ENCODE measurements at regions not wholly inside any gene's neighbourhood (a gene's known extent, or its start where the extent isn't known, plus 50 kb on each side); places are given as distances from the start of the nearest gene placed in this dataset.

DNA sequence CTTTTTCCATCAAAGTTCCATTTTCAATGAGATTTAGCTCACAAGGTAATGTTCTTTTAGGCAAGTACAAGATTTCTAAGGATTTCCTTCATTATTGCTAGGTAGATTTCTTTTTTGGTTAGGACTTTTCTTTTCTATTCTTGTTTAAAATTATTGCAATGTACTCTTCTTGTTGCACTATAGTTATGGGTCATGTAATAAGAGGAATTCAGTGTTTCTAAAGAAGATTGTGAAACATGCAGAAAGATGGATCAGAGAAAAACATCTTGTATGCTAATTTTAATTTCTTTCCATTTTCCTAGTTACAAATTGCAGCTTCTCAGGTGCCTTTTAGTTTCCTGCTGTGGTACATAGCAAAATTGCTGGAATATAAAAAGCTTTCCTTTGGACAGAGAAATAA lies 56.1 kb downstream of the BTG1 start:
- Histone ChIP-seq H3K9me3 (ENCODE audit: insufficient read depth, low read depth, low read length) (no peaks in the 10 kb centered on the region), H3K4me1 (ENCODE audit: insufficient read depth, low read length) (no peaks in the 10 kb centered on the region), H3K9ac (ENCODE audit: low read depth, low read length) (no peak overlapping the region), H3K36me3 (ENCODE audit: insufficient read depth, low read depth, low read length) (no peaks in the 10 kb centered on the region), H3K4me3 (ENCODE audit: low read length) (no peak overlapping the region), H3K27ac (ENCODE audit: low read length) (no peak overlapping the region), H3K27me3 (ENCODE audit: insufficient read depth, low read length) (no peaks in the 10 kb centered on the region)

DNA sequence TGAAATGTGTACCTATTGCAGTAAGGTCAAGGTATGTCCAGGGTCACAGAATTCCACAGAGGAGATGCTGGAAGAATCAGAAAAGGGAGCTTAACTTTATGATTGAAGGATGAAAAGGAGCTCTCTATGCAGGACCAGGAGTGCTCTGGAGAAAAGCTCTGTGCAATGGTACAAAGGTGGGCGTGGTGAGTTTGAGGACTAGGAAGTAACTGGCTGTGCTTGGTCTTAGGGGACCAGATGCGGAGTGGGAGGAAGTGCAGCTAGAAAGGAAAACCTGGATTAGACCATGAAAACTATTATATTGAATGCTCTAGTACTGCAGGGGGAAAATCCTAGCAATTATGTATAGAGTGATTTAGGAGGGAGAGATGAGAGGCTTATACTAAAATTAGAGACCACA lies 56.8 kb downstream of the BTG1 start:
- H3K4me1 ChIP-seq (ENCODE audit: insufficient read depth, low read length) = no peaks in the 10 kb centered on the region
- no peaks in the 10 kb centered on the region for H3K9me3 ChIP-seq (ENCODE audit: insufficient read depth, low read depth, low read length)
- no peak overlapping the region for H3K27ac ChIP-seq (ENCODE audit: low read length)
- no peaks in the 10 kb centered on the region for H3K27me3 ChIP-seq (ENCODE audit: insufficient read depth, low read length)
- no peak overlapping the region for H3K4me3 ChIP-seq (ENCODE audit: low read length)
- H3K36me3 ChIP-seq (ENCODE audit: insufficient read depth, low read depth, low read length) = no peaks in the 10 kb centered on the region
- no peak overlapping the region for H3K9ac ChIP-seq (ENCODE audit: low read depth, low read length)

DNA sequence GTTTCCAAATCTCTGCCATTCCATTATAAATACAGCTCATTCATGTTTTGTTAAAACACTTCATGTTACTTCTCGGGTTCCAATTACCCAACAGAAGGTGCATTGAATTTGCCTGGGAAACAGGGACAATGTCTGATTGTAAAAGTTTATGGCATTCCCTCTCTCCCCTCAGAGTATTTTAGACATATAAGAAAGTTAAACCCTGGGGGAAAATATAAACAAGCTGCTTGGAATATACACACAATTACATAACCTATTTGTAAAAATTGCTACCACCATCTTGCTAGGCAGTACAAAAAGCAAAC lies 60.0 kb downstream of the BTG1 start:
- Histone ChIP-seq H3K36me3 (ENCODE audit: insufficient read depth, low read depth, low read length) (no peaks in the 10 kb centered on the region), H3K4me3 (ENCODE audit: low read length) (no peak overlapping the region), H3K27ac (ENCODE audit: low read length) (no peak overlapping the region), H3K4me1 (ENCODE audit: insufficient read depth, low read length) (no peaks in the 10 kb centered on the region; the same call in 1 of the 2 replicates), H3K9ac (ENCODE audit: low read depth, low read length) (no peak overlapping the region), H3K27me3 (ENCODE audit: insufficient read depth, low read length) (no peaks in the 10 kb centered on the region), H3K9me3 (ENCODE audit: insufficient read depth, low read depth, low read length) (no peaks in the 10 kb centered on the region)

DNA sequence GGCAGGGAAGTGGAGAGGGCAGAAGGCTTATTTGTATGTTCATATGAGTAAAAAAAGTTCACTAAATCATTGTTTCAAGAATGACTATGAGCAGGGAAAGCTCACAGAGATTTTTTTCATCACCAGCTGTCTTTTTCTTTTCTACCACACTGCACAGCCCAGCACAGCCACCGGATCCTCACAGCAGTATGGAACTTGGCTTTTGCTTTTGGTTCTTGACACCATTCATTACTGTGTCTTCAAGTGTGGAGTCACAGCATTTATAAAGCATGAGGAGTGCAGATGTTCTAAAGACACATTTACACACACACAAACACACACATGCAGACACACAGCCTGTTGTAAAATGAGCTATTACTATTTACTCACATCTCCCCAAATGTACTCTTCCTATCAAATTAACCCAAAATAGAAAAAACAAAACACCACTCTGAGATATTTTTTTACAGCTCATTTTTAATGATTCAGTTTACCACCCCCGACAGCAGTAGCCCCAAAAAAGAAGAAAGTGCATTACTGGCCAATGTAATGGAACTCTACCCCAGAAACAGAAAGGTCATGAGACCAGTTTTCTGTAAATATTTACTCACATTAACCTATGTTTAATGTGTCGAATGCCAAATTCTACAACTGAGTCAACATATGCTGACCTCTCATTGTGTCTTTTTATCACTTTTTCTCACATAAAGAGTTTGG lies 60.5 kb downstream of the BTG1 start:
- Histone ChIP-seq H3K4me1 (ENCODE audit: insufficient read depth, low read length) (no peaks in the 10 kb centered on the region; the same call in 1 of the 2 replicates), H3K4me3 (ENCODE audit: low read length) (no peak overlapping the region), H3K27ac (ENCODE audit: low read length) (no peak overlapping the region)

DNA sequence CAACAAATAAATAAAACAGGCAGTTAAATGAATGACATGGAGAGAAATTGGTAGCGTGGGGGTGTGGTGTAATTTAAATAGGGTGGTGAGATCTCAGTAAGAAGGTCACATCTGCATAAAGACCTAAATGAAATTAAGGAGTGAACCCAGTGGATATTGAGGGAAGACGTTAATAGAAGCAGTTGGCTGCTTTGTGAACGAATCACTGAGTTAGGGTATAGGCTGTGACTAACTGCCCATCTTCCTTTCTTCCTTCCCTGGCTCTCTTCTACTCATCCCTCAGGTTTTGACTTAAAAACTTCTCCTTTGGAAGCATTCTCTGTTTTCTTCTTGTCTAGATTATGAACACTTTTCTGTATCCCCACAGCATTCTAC lies 64.7 kb downstream of the BTG1 start:
- Histone ChIP-seq H3K9ac (ENCODE audit: low read depth, low read length) (no peak overlapping the region), H3K27ac (ENCODE audit: low read length) (no peak overlapping the region), H3K9me3 (ENCODE audit: insufficient read depth, low read depth, low read length) (no peaks in the 10 kb centered on the region), H3K4me3 (ENCODE audit: low read length) (no peak overlapping the region), H3K4me1 (ENCODE audit: insufficient read depth, low read length) (no peaks in the 10 kb centered on the region; the same call in 1 of the 2 replicates), H3K36me3 (ENCODE audit: insufficient read depth, low read depth, low read length) (no peaks in the 10 kb centered on the region), H3K27me3 (ENCODE audit: insufficient read depth, low read length) (no peaks in the 10 kb centered on the region)

More for the DNA sequence above, 60.5 kb downstream of the BTG1 start:
- no peaks in the 10 kb centered on the region for H3K9me3 ChIP-seq (ENCODE audit: insufficient read depth, low read depth, low read length)
- H3K27me3 ChIP-seq (ENCODE audit: insufficient read depth, low read length) = no peaks in the 10 kb centered on the region
- no peaks in the 10 kb centered on the region for H3K36me3 ChIP-seq (ENCODE audit: insufficient read depth, low read depth, low read length)
- no peak overlapping the region for H3K9ac ChIP-seq (ENCODE audit: low read depth, low read length)

DNA sequence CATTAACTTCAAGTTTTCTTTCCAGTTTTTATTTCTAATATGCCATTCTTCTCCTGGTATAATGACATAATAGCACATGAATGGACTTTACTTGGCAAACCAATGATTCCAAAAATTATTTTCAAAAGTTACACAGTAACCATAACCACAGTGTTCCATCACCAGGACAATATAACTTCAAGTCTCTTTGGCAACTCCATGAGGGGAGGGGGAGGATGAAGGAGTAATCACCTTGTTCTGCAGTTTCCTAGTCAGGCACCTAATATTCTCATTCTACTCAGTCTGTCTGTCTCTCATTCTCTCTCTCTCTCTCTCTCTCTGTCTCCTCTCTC lies 66.6 kb downstream of the BTG1 start:
- peaks cover 5% of the 10 kb centered on the region; the same call in 1 of the 2 replicates for H3K4me1 ChIP-seq (ENCODE audit: insufficient read depth, low read length)
- no peak overlapping the region for H3K9ac ChIP-seq (ENCODE audit: low read depth, low read length)
- no peak overlapping the region for H3K27ac ChIP-seq (ENCODE audit: low read length)
- H3K4me3 ChIP-seq (ENCODE audit: low read length) = no peak overlapping the region
- no peaks in the 10 kb centered on the region for H3K36me3 ChIP-seq (ENCODE audit: insufficient read depth, low read depth, low read length)
- H3K27me3 ChIP-seq (ENCODE audit: insufficient read depth, low read length) = no peaks in the 10 kb centered on the region
- H3K9me3 ChIP-seq (ENCODE audit: insufficient read depth, low read depth, low read length) = no peaks in the 10 kb centered on the region

DNA sequence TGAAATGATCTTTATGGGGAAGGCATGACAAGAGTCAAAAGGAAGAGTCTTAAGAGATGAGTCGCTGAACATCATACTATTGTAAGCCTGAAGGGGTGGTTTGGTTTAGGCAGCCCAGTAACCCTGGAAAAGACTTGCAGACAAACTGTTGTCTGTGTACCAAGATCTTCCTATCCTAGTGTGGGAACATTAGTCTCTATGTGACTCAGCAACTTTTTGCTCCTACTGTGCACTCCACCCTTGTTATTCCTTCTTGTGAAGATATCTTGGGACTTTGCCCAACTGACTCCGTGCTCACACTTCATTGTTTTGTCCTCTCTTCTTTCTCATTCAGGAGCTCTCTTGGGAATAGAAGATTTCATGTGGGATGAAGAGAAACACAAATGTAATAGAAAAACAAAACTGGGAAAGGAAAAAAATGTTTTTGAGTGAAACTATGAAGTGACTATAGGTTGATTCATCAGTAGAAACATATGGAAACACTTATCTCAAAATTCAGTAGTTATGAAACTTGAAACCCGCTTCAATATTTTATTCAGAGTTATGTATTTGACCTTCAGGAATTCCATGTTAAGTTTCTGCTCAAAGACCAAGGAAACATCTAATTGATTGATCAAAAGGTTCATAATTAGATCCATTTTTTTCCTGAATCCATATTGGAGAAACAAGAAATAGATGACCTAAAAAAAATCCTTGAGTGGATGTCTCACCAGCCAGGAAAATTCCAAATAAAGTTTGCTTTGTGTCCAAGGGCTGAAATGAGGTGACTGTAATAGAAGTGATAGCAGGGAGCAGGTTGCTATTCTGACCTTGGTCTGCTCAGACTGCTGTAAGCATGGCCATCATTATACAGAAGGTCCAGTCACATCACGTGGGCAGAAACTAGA lies 67.2 kb downstream of the BTG1 start:
- H3K36me3 ChIP-seq (ENCODE audit: insufficient read depth, low read depth, low read length) = no peaks in the 10 kb centered on the region
- H3K27ac ChIP-seq (ENCODE audit: low read length) = no peak overlapping the region
- H3K4me3 ChIP-seq (ENCODE audit: low read length) = no peak overlapping the region
- no peaks in the 10 kb centered on the region for H3K9me3 ChIP-seq (ENCODE audit: insufficient read depth, low read depth, low read length)
- H3K9ac ChIP-seq (ENCODE audit: low read depth, low read length) = no peak overlapping the region
- H3K4me1 ChIP-seq (ENCODE audit: insufficient read depth, low read length) = peaks cover 5% of the 10 kb centered on the region; the same call in 1 of the 2 replicates
- no peaks in the 10 kb centered on the region for H3K27me3 ChIP-seq (ENCODE audit: insufficient read depth, low read length)

DNA sequence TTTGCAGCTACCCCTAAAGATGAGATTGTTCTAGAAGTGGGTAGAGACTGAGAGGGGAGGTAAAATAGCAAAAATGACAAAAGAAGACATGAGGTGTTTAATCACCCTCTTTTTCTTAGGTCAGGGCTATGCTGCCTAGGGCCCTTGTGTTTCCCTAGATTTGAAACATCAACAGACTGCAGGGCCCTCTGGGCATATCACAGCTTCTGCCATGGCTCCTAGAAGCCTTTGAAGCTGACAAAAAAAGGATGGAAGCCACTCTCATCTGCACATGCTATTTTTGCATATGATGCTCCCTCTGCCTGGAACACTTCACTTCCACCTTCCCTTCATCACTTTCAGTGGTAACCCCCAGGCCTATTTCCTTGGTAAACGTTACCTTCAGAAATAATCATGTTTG lies 68.1 kb downstream of the BTG1 start:
- Histone ChIP-seq H3K27ac (ENCODE audit: low read length) (no peak overlapping the region), H3K9me3 (ENCODE audit: insufficient read depth, low read depth, low read length) (no peaks in the 10 kb centered on the region), H3K4me1 (ENCODE audit: insufficient read depth, low read length) (peaks cover 5% of the 10 kb centered on the region; the same call in 1 of the 2 replicates), H3K9ac (ENCODE audit: low read depth, low read length) (no peak overlapping the region), H3K4me3 (ENCODE audit: low read length) (no peak overlapping the region), H3K36me3 (ENCODE audit: insufficient read depth, low read depth, low read length) (no peaks in the 10 kb centered on the region), H3K27me3 (ENCODE audit: insufficient read depth, low read length) (no peaks in the 10 kb centered on the region)

DNA sequence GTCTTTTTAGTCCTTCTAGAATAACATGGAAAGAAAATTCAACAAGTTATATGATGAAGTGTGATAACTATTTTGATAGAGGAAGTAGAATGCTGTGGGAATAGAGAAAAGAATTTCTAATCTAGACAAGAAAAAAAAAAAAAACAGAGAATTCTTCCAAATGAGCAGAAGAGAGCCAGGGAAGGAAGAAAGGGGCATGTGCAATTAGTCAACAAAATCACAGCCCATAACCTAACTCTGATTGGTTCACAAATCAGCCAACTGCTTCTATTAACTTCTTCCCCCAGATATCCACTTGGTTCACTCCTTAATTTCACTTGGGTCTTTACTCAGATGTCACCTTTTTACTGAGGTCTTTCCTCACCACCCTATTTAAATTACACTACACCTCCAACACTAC lies 69.5 kb downstream of the BTG1 start:
- Histone ChIP-seq H3K9me3 (ENCODE audit: insufficient read depth, low read depth, low read length) (no peaks in the 10 kb centered on the region), H3K36me3 (ENCODE audit: insufficient read depth, low read depth, low read length) (no peaks in the 10 kb centered on the region), H3K27me3 (ENCODE audit: insufficient read depth, low read length) (no peaks in the 10 kb centered on the region), H3K9ac (ENCODE audit: low read depth, low read length) (no peak overlapping the region), H3K4me1 (ENCODE audit: insufficient read depth, low read length) (peaks cover 5% of the 10 kb centered on the region; the same call in 1 of the 2 replicates), H3K27ac (ENCODE audit: low read length) (no peak overlapping the region), H3K4me3 (ENCODE audit: low read length) (no peak overlapping the region)

DNA sequence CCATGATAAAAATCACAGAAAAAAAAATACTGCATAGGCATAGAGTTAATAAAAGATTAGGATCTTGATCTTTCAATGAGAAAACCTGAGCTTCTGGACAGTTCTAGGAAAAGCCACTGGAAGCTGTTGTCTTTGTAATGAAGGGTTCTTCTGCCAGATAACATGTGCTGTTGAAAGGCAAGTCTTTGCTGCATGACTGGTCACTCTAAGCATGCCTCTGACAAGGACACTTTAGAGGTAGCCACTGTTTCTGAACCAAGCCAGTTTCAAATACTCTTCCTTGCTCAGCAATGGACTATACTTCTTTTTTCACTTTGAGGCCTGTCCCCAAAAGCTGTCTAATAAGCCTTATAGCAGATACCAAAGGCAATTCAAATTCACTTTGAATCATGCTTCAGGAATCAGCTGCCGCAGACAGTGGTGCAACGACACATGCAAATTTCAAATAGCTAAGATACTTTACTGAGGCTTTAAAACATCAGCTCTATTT lies 70.2 kb downstream of the BTG1 start:
- Histone ChIP-seq H3K27me3 (ENCODE audit: insufficient read depth, low read length) (no peaks in the 10 kb centered on the region), H3K27ac (ENCODE audit: low read length) (no peak overlapping the region), H3K4me3 (ENCODE audit: low read length) (no peak overlapping the region), H3K9ac (ENCODE audit: low read depth, low read length) (no peak overlapping the region), H3K36me3 (ENCODE audit: insufficient read depth, low read depth, low read length) (no peaks in the 10 kb centered on the region), H3K9me3 (ENCODE audit: insufficient read depth, low read depth, low read length) (no peaks in the 10 kb centered on the region), H3K4me1 (ENCODE audit: insufficient read depth, low read length) (peaks cover 5% of the 10 kb centered on the region; the same call in 1 of the 2 replicates)

DNA sequence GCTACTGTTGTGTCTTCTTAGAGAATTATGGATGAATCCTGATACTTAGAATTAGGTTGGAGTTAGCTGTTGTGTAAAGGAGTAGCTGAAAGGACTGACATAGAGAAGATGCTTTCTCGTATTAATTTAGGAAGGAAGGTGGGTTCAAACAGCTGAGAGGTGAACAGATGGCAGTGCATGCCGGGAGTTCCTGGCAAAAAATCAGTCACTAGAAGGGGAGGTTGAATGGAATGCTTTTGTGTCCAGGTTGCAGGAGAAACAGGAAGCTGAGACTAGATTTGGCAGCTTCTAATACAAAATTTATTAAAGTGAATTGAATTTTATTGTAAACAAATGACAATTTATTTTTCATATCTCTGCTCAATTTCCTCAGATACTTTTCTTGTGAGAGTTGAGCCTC lies 70.8 kb downstream of the BTG1 start:
- Histone ChIP-seq H3K27ac (ENCODE audit: low read length) (no peak overlapping the region), H3K9me3 (ENCODE audit: insufficient read depth, low read depth, low read length) (no peaks in the 10 kb centered on the region), H3K4me1 (ENCODE audit: insufficient read depth, low read length) (peaks cover 5% of the 10 kb centered on the region; the same call in 1 of the 2 replicates), H3K9ac (ENCODE audit: low read depth, low read length) (no peak overlapping the region), H3K36me3 (ENCODE audit: insufficient read depth, low read depth, low read length) (no peaks in the 10 kb centered on the region), H3K27me3 (ENCODE audit: insufficient read depth, low read length) (no peaks in the 10 kb centered on the region), H3K4me3 (ENCODE audit: low read length) (no peak overlapping the region)

DNA sequence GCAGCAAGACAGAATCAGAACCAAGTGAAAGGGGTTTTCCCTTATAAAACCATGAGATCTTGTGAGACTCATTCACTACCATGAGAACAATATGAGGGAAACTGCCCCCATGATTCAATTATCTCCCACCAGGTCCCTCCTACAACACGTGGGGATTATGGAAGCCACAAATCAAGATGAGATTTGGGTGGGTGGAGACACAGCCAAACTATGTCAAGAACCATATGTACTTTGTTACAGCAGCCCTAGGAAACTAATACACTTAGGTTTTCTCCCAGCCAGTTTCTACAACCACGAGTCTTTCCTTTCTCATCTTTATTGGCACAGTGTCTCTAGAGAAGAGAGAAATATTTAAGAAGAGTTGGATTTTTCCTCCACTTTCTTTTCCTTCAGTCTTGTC lies 72.6 kb downstream of the BTG1 start:
- no peak overlapping the region for H3K27ac ChIP-seq (ENCODE audit: low read length)
- no peaks in the 10 kb centered on the region for H3K36me3 ChIP-seq (ENCODE audit: insufficient read depth, low read depth, low read length)
- H3K9me3 ChIP-seq (ENCODE audit: insufficient read depth, low read depth, low read length) = no peaks in the 10 kb centered on the region
- H3K27me3 ChIP-seq (ENCODE audit: insufficient read depth, low read length) = no peaks in the 10 kb centered on the region
- H3K9ac ChIP-seq (ENCODE audit: low read depth, low read length) = no peak overlapping the region
- H3K4me1 ChIP-seq (ENCODE audit: insufficient read depth, low read length) = peaks cover 5% of the 10 kb centered on the region; the same call in 1 of the 2 replicates
- no peak overlapping the region for H3K4me3 ChIP-seq (ENCODE audit: low read length)

Data from iPS-20b (cell line).